GM18867 (cell line): ENCODE measurements at regions not wholly inside any gene's neighbourhood (a gene's known extent, or its start where the extent isn't known, plus 50 kb on each side); places are given as distances from the start of the nearest gene placed in this dataset.

Experiments
- ATAC-seq: cut with Tn5 transposase; IDR thresholded peaks from one replicate; pipeline ENCODE4 v1.9.1; 2021; ENCODE audit warnings: mild to moderate bottlenecking, moderate library complexity; ENCODE audit not compliant: unreplicated experiment

GRCh38 chr20:39946053-39946810 is 742.8 kb downstream of the MAFB start:
- peak; percentile 77 for ATAC-seq

- ATAC-seq: peak; percentile 71
These were observed 744.2 kb downstream of the MAFB start for GRCh38 chr20:39944861-39945260.

- ATAC-seq: no peak
These were observed 745.7 kb downstream of the MAFB start for GRCh38 chr20:39943336-39943735.

- ATAC-seq: no peak
These were observed 747.8 kb downstream of the MAFB start for GRCh38 chr20:39941245-39941644.

GRCh38 chr20:39939241-39939865 is 749.7 kb downstream of the MAFB start:
- no peak for ATAC-seq

- ATAC-seq: no peak
These were observed 752.6 kb downstream of the MAFB start for GRCh38 chr20:39936401-39936800.

- ATAC-seq: no peak
These were observed 753.1 kb downstream of the MAFB start for GRCh38 chr20:39935901-39936300.

GRCh38 chr20:39916236-39916765 is 772.7 kb downstream of the MAFB start:
- no peak for ATAC-seq

- no peak for ATAC-seq
These were observed 775.8 kb downstream of the MAFB start for GRCh38 chr20:39913274-39913673.

- ATAC-seq: no peak
These were observed 777.5 kb downstream of the MAFB start for GRCh38 chr20:39911497-39911896.

GRCh38 chr20:39910536-39910935 is 778.5 kb downstream of the MAFB start:
- no peak for ATAC-seq

- no peak for ATAC-seq
These were observed 779.6 kb downstream of the MAFB start for GRCh38 chr20:39909447-39909846.

- ATAC-seq: no peak
These were observed 784.4 kb downstream of the MAFB start for GRCh38 chr20:39904476-39905112.

GRCh38 chr20:39903806-39904465 is 785.1 kb downstream of the MAFB start:
- no peak for ATAC-seq

- no peak for ATAC-seq
These were observed 789.2 kb downstream of the MAFB start for GRCh38 chr20:39899881-39900280.

GRCh38 chr20:39898467-39898852 is 790.6 kb downstream of the MAFB start:
- ATAC-seq: no peak

- ATAC-seq: no peak
These were observed 791.1 kb downstream of the MAFB start for GRCh38 chr20:39897781-39898466.

- ATAC-seq: no peak
These were observed 792.0 kb downstream of the MAFB start for GRCh38 chr20:39897058-39897457.

- ATAC-seq: no peak
These were observed 795.0 kb downstream of the MAFB start for GRCh38 chr20:39894067-39894466.

GRCh38 chr20:39893003-39893685 is 795.9 kb downstream of the MAFB start:
- no peak for ATAC-seq
